ENCODE measurements at regions not wholly inside any gene's neighbourhood (a gene's known extent, or its start where the extent isn't known, plus 50 kb on each side); places are given as distances from the start of the nearest gene placed in this dataset.

DNA sequence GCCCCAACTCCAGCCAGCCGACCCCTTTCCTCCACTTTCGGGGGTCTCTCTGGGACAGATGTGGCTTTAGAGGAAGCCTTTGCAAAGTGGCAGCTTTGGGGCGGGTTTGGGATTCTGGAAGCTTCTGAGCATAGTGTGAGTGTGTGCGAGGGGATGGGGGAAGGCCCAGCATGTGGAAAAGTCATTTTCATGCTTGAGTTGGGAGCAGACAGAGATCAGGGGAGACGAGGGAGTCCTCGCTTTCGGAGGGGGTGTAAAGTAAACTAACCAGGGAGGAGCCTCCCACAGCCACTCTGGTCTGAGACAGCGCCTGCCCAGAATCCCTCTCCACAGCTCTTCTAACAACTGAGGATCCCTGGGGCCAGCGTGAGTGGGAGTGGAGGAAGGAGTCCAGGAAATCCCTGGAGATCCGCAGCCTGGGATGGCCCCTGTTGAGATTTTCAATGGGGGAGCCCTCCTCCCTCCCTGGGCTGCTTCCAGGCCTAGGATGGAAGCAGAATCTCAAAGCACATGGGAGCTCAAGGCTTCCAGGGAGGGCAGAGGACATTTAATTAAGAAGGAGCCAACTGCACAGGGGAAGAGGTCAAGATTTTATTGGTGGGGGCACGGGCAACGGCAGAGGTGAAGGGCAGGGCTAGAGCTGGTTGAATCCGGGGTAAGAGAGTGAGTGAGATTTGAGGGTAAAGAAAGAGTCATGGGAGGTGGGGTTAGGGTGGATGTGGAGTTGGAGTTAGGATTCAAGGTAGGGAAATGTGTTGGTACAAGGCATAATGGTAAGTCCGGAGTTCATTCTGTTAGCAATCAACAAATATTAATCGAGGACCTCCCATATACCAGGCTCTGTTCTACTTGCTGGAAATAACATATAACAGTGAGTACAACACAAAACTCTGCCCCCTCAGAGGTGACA is 102.3 kb upstream of the FOXP4 start:
- H3K9me2 ChIP-seq (ENCODE audit: insufficient read depth) = no peaks in the 10 kb centered on the region
- H3K4me3 ChIP-seq (replicated peaks in 1 of 2; ENCODE audit: low read depth in 1 of 2, low read length in 2 of 2) = no peak overlapping the region
- TF ChIP-seq, protein P1, sequence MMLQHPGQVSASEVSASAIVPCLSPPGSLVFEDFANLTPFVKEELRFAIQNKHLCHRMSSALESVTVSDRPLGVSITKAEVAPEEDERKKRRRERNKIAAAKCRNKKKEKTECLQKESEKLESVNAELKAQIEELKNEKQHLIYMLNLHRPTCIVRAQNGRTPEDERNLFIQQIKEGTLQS (IDR thresholded peaks at IDR 0.05) = no peak
- TF ChIP-seq, protein P2, sequence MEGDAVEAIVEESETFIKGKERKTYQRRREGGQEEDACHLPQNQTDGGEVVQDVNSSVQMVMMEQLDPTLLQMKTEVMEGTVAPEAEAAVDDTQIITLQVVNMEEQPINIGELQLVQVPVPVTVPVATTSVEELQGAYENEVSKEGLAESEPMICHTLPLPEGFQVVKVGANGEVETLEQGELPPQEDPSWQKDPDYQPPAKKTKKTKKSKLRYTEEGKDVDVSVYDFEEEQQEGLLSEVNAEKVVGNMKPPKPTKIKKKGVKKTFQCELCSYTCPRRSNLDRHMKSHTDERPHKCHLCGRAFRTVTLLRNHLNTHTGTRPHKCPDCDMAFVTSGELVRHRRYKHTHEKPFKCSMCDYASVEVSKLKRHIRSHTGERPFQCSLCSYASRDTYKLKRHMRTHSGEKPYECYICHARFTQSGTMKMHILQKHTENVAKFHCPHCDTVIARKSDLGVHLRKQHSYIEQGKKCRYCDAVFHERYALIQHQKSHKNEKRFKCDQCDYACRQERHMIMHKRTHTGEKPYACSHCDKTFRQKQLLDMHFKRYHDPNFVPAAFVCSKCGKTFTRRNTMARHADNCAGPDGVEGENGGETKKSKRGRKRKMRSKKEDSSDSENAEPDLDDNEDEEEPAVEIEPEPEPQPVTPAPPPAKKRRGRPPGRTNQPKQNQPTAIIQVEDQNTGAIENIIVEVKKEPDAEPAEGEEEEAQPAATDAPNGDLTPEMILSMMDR (IDR thresholded peaks at IDR 0.05 in 2 of 3, conservative IDR thresholded peaks at IDR 0.05 in 1 of 3; ENCODE audit: borderline replicate concordance in 1 of 3, insufficient read depth in 1 of 3, low read depth in 2 of 3, low read length in 2 of 3) = no peak
- TF ChIP-seq, protein P3, sequence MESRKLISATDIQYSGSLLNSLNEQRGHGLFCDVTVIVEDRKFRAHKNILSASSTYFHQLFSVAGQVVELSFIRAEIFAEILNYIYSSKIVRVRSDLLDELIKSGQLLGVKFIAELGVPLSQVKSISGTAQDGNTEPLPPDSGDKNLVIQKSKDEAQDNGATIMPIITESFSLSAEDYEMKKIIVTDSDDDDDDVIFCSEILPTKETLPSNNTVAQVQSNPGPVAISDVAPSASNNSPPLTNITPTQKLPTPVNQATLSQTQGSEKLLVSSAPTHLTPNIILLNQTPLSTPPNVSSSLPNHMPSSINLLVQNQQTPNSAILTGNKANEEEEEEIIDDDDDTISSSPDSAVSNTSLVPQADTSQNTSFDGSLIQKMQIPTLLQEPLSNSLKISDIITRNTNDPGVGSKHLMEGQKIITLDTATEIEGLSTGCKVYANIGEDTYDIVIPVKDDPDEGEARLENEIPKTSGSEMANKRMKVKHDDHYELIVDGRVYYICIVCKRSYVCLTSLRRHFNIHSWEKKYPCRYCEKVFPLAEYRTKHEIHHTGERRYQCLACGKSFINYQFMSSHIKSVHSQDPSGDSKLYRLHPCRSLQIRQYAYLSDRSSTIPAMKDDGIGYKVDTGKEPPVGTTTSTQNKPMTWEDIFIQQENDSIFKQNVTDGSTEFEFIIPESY (IDR thresholded peaks at IDR 0.05; ENCODE audit: extremely low read depth, insufficient replicate concordance, low read length) = no peak
- TF ChIP-seq POLR2AphosphoS5 (IDR thresholded peaks at IDR 0.05; ENCODE audit: low read depth, low read length) (no peak), RAD21 (IDR thresholded peaks at IDR 0.05; ENCODE audit: low read depth) (no peak), SRF (IDR thresholded peaks at IDR 0.05; ENCODE audit: low read depth) (no peak), SP1 (IDR thresholded peaks at IDR 0.05; ENCODE audit: low read depth) (no peak), ZFX (IDR thresholded peaks at IDR 0.05) (no peak), REST (IDR thresholded peaks at IDR 0.05; ENCODE audit: low read depth) (no peak), EZH2 (IDR thresholded peaks at IDR 0.05) (no peak), CBX3 (IDR thresholded peaks at IDR 0.05; ENCODE audit: low read depth) (no peak), ZNF274 (IDR thresholded peaks at IDR 0.05; ENCODE audit: low read depth, low read length) (no peak), ELF1 (IDR thresholded peaks at IDR 0.05; ENCODE audit: borderline replicate concordance, low read depth) (no peak), EGR1 (IDR thresholded peaks at IDR 0.05; ENCODE audit: low read depth) (no peak), JUND (IDR thresholded peaks at IDR 0.05) (no peak), YY1 (IDR thresholded peaks at IDR 0.05; ENCODE audit: extremely low read depth, insufficient replicate concordance, low read depth, low read length) (no peak), SIN3A (IDR thresholded peaks at IDR 0.05; ENCODE audit: low read depth) (no peak), MAX (IDR thresholded peaks at IDR 0.05) (no peak), EZH2phosphoT487 (IDR thresholded peaks at IDR 0.05; ENCODE audit: borderline replicate concordance) (no peak)
- no peak overlapping the region for H3K9ac ChIP-seq (ENCODE audit: low read length)
- POLR2A ChIA-PET = interaction anchor here (1.5 kb wide), 1 partner anchor 13 kb away, joined by 3 read pairs; no protein-coding TSS in a partner anchor
- RAD21 ChIA-PET (ENCODE audit: low non-redundant PET in 1 of 2, low total read pairs in 2 of 2, uncharacterized antibody in 2 of 2, unreplicated experiment in 2 of 2) = no interaction called here
- intact Hi-C loops (cut with micrococcal nuclease) = no loop called here
- H3K27me3 ChIP-seq (ENCODE audit: insufficient read depth, low read length) = no peaks in the 10 kb centered on the region
- H3K4me1 ChIP-seq (ENCODE audit: control insufficient read depth in 1 of 2, insufficient read depth in 2 of 2, low read length in 2 of 2) = no peaks in the 10 kb centered on the region
- H3K79me2 ChIP-seq (ENCODE audit: insufficient read depth, low read length) = no peaks in the 10 kb centered on the region
- H3K36me3 ChIP-seq (ENCODE audit: control insufficient read depth in 1 of 2, insufficient read depth in 2 of 2, low read length in 2 of 2) = no peaks in the 10 kb centered on the region
- H3K9me3 ChIP-seq (ENCODE audit: control insufficient read depth in 1 of 2, insufficient read depth in 1 of 2, low read depth in 1 of 2, low read length in 2 of 2) = no peaks in the 10 kb centered on the region
- H3K4me2 ChIP-seq (ENCODE audit: low read length) = no peak overlapping the region
- CTCF ChIA-PET = no interaction called here
- H2AFZ ChIP-seq (ENCODE audit: low read depth, low read length, poor library complexity, severe bottlenecking) = no peak overlapping the region
- ATAC-seq = no peak
- no TSS peak for BruUV-seq (replicated peaks)
- H4K20me1 ChIP-seq (ENCODE audit: insufficient read depth) = no peaks in the 10 kb centered on the region
- H3K27ac ChIP-seq (ENCODE audit: low read depth, low read length) = no peak overlapping the region
- no peak for DNase-seq (ENCODE audit: low read depth, low spot score)

Measured in HCT116 (cell line).